Glutamatergic neuron (in vitro differentiated cells): ENCODE measurements at regions not wholly inside any gene's neighbourhood (a gene's known extent, or its start where the extent isn't known, plus 50 kb on each side); places are given as distances from the start of the nearest gene placed in this dataset.

ENCODE experiments used
- DNase-seq: peaks from one replicate; pipeline ENCODE4 v3.0.0; 2022
- H3K27ac Mint-ChIP-seq: one replicate; pipeline ENCODE4 v1.8.0; 2020; ENCODE audit warnings: mild to moderate bottlenecking, mixed read lengths, inconsistent platforms; ENCODE audit not compliant: unreplicated experiment
- H3K27me3 Mint-ChIP-seq: one replicate; pipeline ENCODE4 v1.8.0; 2020; ENCODE audit warnings: mild to moderate bottlenecking, moderate library complexity, mixed read lengths, inconsistent platforms; ENCODE audit not compliant: unreplicated experiment
- H3K36me3 Mint-ChIP-seq: one replicate; pipeline ENCODE4 v1.8.0; 2020; ENCODE audit warnings: mild to moderate bottlenecking, mixed read lengths, inconsistent platforms; ENCODE audit not compliant: unreplicated experiment
- H3K4me1 Mint-ChIP-seq: one replicate; pipeline ENCODE4 v1.8.0; 2020; ENCODE audit warnings: mild to moderate bottlenecking, low read depth, mixed read lengths, inconsistent platforms; ENCODE audit not compliant: unreplicated experiment
- H3K4me3 Mint-ChIP-seq: one replicate; pipeline ENCODE4 v1.8.0; 2020; ENCODE audit warnings: mild to moderate bottlenecking, mixed read lengths, inconsistent platforms; ENCODE audit not compliant: unreplicated experiment
- H3K9me3 Mint-ChIP-seq: one replicate; pipeline ENCODE4 v1.8.0; 2020; ENCODE audit warnings: mild to moderate bottlenecking, moderate library complexity, mixed read lengths, inconsistent platforms; ENCODE audit not compliant: unreplicated experiment
- TF ChIP-seq, protein P1 (sequence below): fragments of 200-600 bp; sonication (generic); IDR thresholded peaks from one replicate; pipeline ENCODE4 v1.5.0; 2021; ENCODE audit not compliant: partially characterized antibody, unreplicated experiment

DNA sequence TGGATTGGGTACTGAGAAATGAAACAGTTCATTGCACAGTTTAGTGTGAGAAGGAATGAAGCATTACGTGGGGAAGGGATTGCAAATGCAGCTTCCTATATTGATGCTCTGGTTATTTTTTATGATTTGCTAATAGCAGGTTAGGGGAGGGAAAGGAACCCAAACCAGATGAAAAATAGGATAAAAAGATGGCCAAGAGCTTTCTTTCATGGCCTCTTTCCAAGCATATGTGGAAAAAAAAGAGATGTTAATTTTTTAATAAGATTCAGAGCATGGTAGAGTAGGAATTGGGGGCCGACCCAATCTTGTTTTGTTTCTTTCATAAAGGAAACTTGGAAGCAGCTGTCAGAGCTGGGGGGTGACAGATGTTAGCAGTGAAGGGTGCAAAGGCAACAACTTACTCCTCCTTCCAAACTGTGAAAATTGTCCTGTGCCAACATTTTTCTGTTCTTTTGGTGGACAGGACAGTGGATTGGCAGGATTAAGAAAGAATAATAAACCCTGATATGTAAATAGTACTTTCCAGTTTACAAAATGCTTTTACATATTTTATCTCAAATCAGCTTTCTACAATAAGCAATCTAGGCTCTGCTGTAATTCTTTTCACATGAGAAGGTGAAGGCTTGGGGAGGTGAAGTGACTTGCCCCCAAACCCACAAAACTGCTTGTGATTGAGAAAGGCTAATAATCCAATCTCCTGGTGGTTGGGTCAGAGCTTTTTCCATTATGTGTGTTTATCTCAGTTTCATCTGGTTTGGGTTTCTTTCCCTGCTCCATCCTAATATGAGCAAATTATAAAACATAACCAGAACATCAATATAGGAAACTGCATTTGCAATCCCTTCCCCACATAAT lies 270.1 kb downstream of the ETAA1 start:
- Mint-ChIP-seq H3K4me1 (no peaks in the 10 kb centered on the region), H3K36me3 (no peaks in the 10 kb centered on the region), H3K27ac (no peak overlapping the region), H3K9me3 (no peaks in the 10 kb centered on the region), H3K27me3 (no peaks in the 10 kb centered on the region), H3K4me3 (no peak overlapping the region)
- DNase-seq = no peak
- TF ChIP-seq, protein P1, sequence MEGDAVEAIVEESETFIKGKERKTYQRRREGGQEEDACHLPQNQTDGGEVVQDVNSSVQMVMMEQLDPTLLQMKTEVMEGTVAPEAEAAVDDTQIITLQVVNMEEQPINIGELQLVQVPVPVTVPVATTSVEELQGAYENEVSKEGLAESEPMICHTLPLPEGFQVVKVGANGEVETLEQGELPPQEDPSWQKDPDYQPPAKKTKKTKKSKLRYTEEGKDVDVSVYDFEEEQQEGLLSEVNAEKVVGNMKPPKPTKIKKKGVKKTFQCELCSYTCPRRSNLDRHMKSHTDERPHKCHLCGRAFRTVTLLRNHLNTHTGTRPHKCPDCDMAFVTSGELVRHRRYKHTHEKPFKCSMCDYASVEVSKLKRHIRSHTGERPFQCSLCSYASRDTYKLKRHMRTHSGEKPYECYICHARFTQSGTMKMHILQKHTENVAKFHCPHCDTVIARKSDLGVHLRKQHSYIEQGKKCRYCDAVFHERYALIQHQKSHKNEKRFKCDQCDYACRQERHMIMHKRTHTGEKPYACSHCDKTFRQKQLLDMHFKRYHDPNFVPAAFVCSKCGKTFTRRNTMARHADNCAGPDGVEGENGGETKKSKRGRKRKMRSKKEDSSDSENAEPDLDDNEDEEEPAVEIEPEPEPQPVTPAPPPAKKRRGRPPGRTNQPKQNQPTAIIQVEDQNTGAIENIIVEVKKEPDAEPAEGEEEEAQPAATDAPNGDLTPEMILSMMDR = no peak

GRCh38 chr2:67668538-67668937 lies 271.4 kb downstream of the ETAA1 start:
- Mint-ChIP-seq H3K4me1 (no peaks in the 10 kb centered on the region), H3K9me3 (no peaks in the 10 kb centered on the region), H3K27me3 (no peaks in the 10 kb centered on the region), H3K4me3 (no peak overlapping the region), H3K36me3 (no peaks in the 10 kb centered on the region), H3K27ac (no peak overlapping the region)
- DNase-seq = no peak
- TF ChIP-seq, protein P1 = no peak

- H3K36me3 Mint-ChIP-seq = no peaks in the 10 kb centered on the region
- H3K9me3 Mint-ChIP-seq = no peaks in the 10 kb centered on the region
- no peaks in the 10 kb centered on the region for H3K27me3 Mint-ChIP-seq
- DNase-seq = no peak
- H3K4me1 Mint-ChIP-seq = peaks cover 4% of the 10 kb centered on the region
- TF ChIP-seq, protein P1 = no peak
- H3K4me3 Mint-ChIP-seq = no peak overlapping the region
- no peak overlapping the region for H3K27ac Mint-ChIP-seq
Measured at GRCh38 chr2:67669168-67669567, 272.0 kb downstream of the ETAA1 start.

- TF ChIP-seq, protein P1 = no peak
- H3K9me3 Mint-ChIP-seq = no peaks in the 10 kb centered on the region
- H3K36me3 Mint-ChIP-seq = no peaks in the 10 kb centered on the region
- no peak for DNase-seq
- no peak overlapping the region for H3K4me3 Mint-ChIP-seq
- H3K27me3 Mint-ChIP-seq = no peaks in the 10 kb centered on the region
- no peak overlapping the region for H3K27ac Mint-ChIP-seq
- peaks cover 4% of the 10 kb centered on the region for H3K4me1 Mint-ChIP-seq
Measured at GRCh38 chr2:67669766-67670165, 272.6 kb downstream of the ETAA1 start.

GRCh38 chr2:67670747-67671183 lies 273.6 kb downstream of the ETAA1 start:
- TF ChIP-seq, protein P1 = no peak
- Mint-ChIP-seq H3K27me3 (no peaks in the 10 kb centered on the region), H3K4me1 (peaks cover 4% of the 10 kb centered on the region), H3K9me3 (no peaks in the 10 kb centered on the region), H3K27ac (no peak overlapping the region), H3K4me3 (no peak overlapping the region), H3K36me3 (no peaks in the 10 kb centered on the region)
- no peak for DNase-seq
